ENCODE measurements at regions not wholly inside any gene's neighbourhood (a gene's known extent, or its start where the extent isn't known, plus 50 kb on each side); places are given as distances from the start of the nearest gene placed in this dataset.

GRCh38 chr11:42200311-42200710, 740.9 kb upstream of the LRRC4C start:
- H3K27me3 ChIP-seq (ENCODE audit: control insufficient read depth, insufficient read depth, low read length): no peaks in the 10 kb centered on the region

GRCh38 chr11:42201603-42202148, 742.2 kb upstream of the LRRC4C start:
- H4K20me1 ChIP-seq (ENCODE audit: control insufficient read depth, extremely low read depth, insufficient read depth, low read length): no peaks in the 10 kb centered on the region
- H3K36me3 ChIP-seq (ENCODE audit: control insufficient read depth, insufficient read depth, low read length): no peaks in the 10 kb centered on the region
- H3K9me3 ChIP-seq (ENCODE audit: control insufficient read depth, insufficient read depth, low read depth, low read length): no peaks in the 10 kb centered on the region
- H3K9ac ChIP-seq (ENCODE audit: insufficient read depth, low read length): no peak overlapping the region
- H3K4me3 ChIP-seq (replicated peaks in 1 of 4; ENCODE audit: control extremely low read depth in 1 of 4, insufficient read depth in 1 of 4, low read depth in 3 of 4, low read length in 4 of 4): no peak overlapping the region
- no peaks in the 10 kb centered on the region for H3K27me3 ChIP-seq (ENCODE audit: control insufficient read depth, insufficient read depth, low read length)
- H2AFZ ChIP-seq (ENCODE audit: low read length): no peak overlapping the region
- H3K79me2 ChIP-seq (ENCODE audit: control insufficient read depth, insufficient read depth, low read length): no peaks in the 10 kb centered on the region
- no peaks in the 10 kb centered on the region for H3K4me1 ChIP-seq (ENCODE audit: control insufficient read depth, extremely low read depth, insufficient read depth, low read length)
- DNase-seq (ENCODE audit: low read depth in 2 of 2): no peak
- H3K27ac ChIP-seq (ENCODE audit: insufficient read depth, low read length): no peak overlapping the region
- no peak for TF ChIP-seq CTCF (conservative IDR thresholded peaks at IDR 0.05 in 1 of 2, IDR thresholded peaks at IDR 0.05 in 1 of 2; ENCODE audit: low read depth in 1 of 2, low read length in 2 of 2)
- no peak for TF ChIP-seq EZH2 (IDR thresholded peaks at IDR 0.05; ENCODE audit: low read length, missing control alignments)
- H3K4me2 ChIP-seq (ENCODE audit: extremely low read depth, insufficient read depth, low read length): no peak overlapping the region

More at GRCh38 chr11:42200311-42200710, 740.9 kb upstream of the LRRC4C start:
- H3K9ac ChIP-seq (ENCODE audit: insufficient read depth, low read length): no peak overlapping the region
- H3K4me1 ChIP-seq (ENCODE audit: control insufficient read depth, extremely low read depth, insufficient read depth, low read length): no peaks in the 10 kb centered on the region
- no peak overlapping the region for H3K4me2 ChIP-seq (ENCODE audit: extremely low read depth, insufficient read depth, low read length)
- no peaks in the 10 kb centered on the region for H3K79me2 ChIP-seq (ENCODE audit: control insufficient read depth, insufficient read depth, low read length)
- no peak overlapping the region for H2AFZ ChIP-seq (ENCODE audit: low read length)
- no peaks in the 10 kb centered on the region for H3K36me3 ChIP-seq (ENCODE audit: control insufficient read depth, insufficient read depth, low read length)
- no peak overlapping the region for H3K4me3 ChIP-seq (replicated peaks in 1 of 4; ENCODE audit: control extremely low read depth in 1 of 4, insufficient read depth in 1 of 4, low read depth in 3 of 4, low read length in 4 of 4)
- H4K20me1 ChIP-seq (ENCODE audit: control insufficient read depth, extremely low read depth, insufficient read depth, low read length): no peaks in the 10 kb centered on the region
- no peak overlapping the region for H3K27ac ChIP-seq (ENCODE audit: insufficient read depth, low read length)
- DNase-seq (ENCODE audit: low read depth in 2 of 2): no peak
- no peaks in the 10 kb centered on the region for H3K9me3 ChIP-seq (ENCODE audit: control insufficient read depth, insufficient read depth, low read depth, low read length)
- TF ChIP-seq EZH2 (IDR thresholded peaks at IDR 0.05; ENCODE audit: low read length, missing control alignments) (no peak), CTCF (conservative IDR thresholded peaks at IDR 0.05 in 1 of 2, IDR thresholded peaks at IDR 0.05 in 1 of 2; ENCODE audit: low read depth in 1 of 2, low read length in 2 of 2) (no peak)

GRCh38 chr11:42205518-42205917, 746.1 kb upstream of the LRRC4C start:
- H3K27ac ChIP-seq (ENCODE audit: insufficient read depth, low read length): no peak overlapping the region
- no peak overlapping the region for H2AFZ ChIP-seq (ENCODE audit: low read length)
- H3K9ac ChIP-seq (ENCODE audit: insufficient read depth, low read length): no peak overlapping the region
- no peaks in the 10 kb centered on the region for H3K4me1 ChIP-seq (ENCODE audit: control insufficient read depth, extremely low read depth, insufficient read depth, low read length)
- TF ChIP-seq CTCF (conservative IDR thresholded peaks at IDR 0.05 in 1 of 2, IDR thresholded peaks at IDR 0.05 in 1 of 2; ENCODE audit: low read depth in 1 of 2, low read length in 2 of 2) (no peak), EZH2 (IDR thresholded peaks at IDR 0.05; ENCODE audit: low read length, missing control alignments) (no peak)
- no peaks in the 10 kb centered on the region for H3K9me3 ChIP-seq (ENCODE audit: control insufficient read depth, insufficient read depth, low read depth, low read length)
- no peaks in the 10 kb centered on the region for H4K20me1 ChIP-seq (ENCODE audit: control insufficient read depth, extremely low read depth, insufficient read depth, low read length)
- H3K27me3 ChIP-seq (ENCODE audit: control insufficient read depth, insufficient read depth, low read length): no peaks in the 10 kb centered on the region
- H3K79me2 ChIP-seq (ENCODE audit: control insufficient read depth, insufficient read depth, low read length): no peaks in the 10 kb centered on the region
- H3K4me3 ChIP-seq (replicated peaks in 1 of 4; ENCODE audit: control extremely low read depth in 1 of 4, insufficient read depth in 1 of 4, low read depth in 3 of 4, low read length in 4 of 4): no peak overlapping the region
- DNase-seq (ENCODE audit: low read depth in 2 of 2): no peak
- H3K4me2 ChIP-seq (ENCODE audit: extremely low read depth, insufficient read depth, low read length): no peak overlapping the region
- no peaks in the 10 kb centered on the region for H3K36me3 ChIP-seq (ENCODE audit: control insufficient read depth, insufficient read depth, low read length)
